ENCODE measurements at regions not wholly inside any gene's neighbourhood (a gene's known extent, or its start where the extent isn't known, plus 50 kb on each side); places are given as distances from the start of the nearest gene placed in this dataset.

- H3K4me3 ChIP-seq = no peak overlapping the region
- peaks cover 3% of the 10 kb centered on the region; the same call in 1 of the 2 replicates for H3K4me1 ChIP-seq
- H3K9ac ChIP-seq = no peak overlapping the region
- H3K27me3 ChIP-seq = no peaks in the 10 kb centered on the region
- H3K4me2 ChIP-seq = no peak overlapping the region
- H3K27ac ChIP-seq = no peak overlapping the region
- H3K36me3 ChIP-seq = no peaks in the 10 kb centered on the region
- no peaks in the 10 kb centered on the region for H4K20me1 ChIP-seq
- no peak for TF ChIP-seq Cebpa-rat (IDR thresholded peaks at IDR 0.05)
- H3K9me3 ChIP-seq = no peaks in the 10 kb centered on the region
Measured at GRCh38 chr4:174133551-174133950, 149.9 kb downstream of the FBXO8 start.

GRCh38 chr4:174131901-174132300 is 151.6 kb downstream of the FBXO8 start:
- no peaks in the 10 kb centered on the region for H4K20me1 ChIP-seq
- H3K27ac ChIP-seq = no peak overlapping the region
- peaks cover 5% of the 10 kb centered on the region; the same call in 1 of the 2 replicates for H3K4me1 ChIP-seq
- H3K27me3 ChIP-seq = no peaks in the 10 kb centered on the region
- H3K9ac ChIP-seq = no peak overlapping the region
- H3K36me3 ChIP-seq = no peaks in the 10 kb centered on the region
- no peak overlapping the region for H3K4me3 ChIP-seq
- H3K4me2 ChIP-seq = no peak overlapping the region
- no peak for TF ChIP-seq Cebpa-rat (IDR thresholded peaks at IDR 0.05)
- H3K9me3 ChIP-seq = no peaks in the 10 kb centered on the region

GRCh38 chr4:174122705-174123104 is 160.8 kb downstream of the FBXO8 start:
- Histone ChIP-seq H3K4me1 (no peaks in the 10 kb centered on the region), H3K4me3 (no peak overlapping the region), H3K27ac (no peak overlapping the region), H3K9me3 (no peaks in the 10 kb centered on the region), H3K27me3 (no peaks in the 10 kb centered on the region), H3K36me3 (no peaks in the 10 kb centered on the region), H3K4me2 (no peak overlapping the region), H4K20me1 (no peaks in the 10 kb centered on the region), H3K9ac (no peak overlapping the region)
- TF ChIP-seq Cebpa-rat (IDR thresholded peaks at IDR 0.05) = no peak

- Histone ChIP-seq H4K20me1 (no peaks in the 10 kb centered on the region), H3K27me3 (no peaks in the 10 kb centered on the region), H3K9me3 (no peaks in the 10 kb centered on the region), H3K27ac (no peak overlapping the region), H3K4me2 (no peak overlapping the region), H3K36me3 (no peaks in the 10 kb centered on the region), H3K4me3 (no peak overlapping the region), H3K4me1 (no peaks in the 10 kb centered on the region), H3K9ac (no peak overlapping the region)
- TF ChIP-seq Cebpa-rat (IDR thresholded peaks at IDR 0.05) = no peak
Measured at GRCh38 chr4:174120446-174121295, 162.8 kb downstream of the FBXO8 start.

GRCh38 chr4:174119830-174120229 is 163.6 kb downstream of the FBXO8 start:
- H3K4me1 ChIP-seq = no peaks in the 10 kb centered on the region
- no peaks in the 10 kb centered on the region for H3K36me3 ChIP-seq
- no peak overlapping the region for H3K4me3 ChIP-seq
- H4K20me1 ChIP-seq = no peaks in the 10 kb centered on the region
- no peak overlapping the region for H3K27ac ChIP-seq
- TF ChIP-seq Cebpa-rat (IDR thresholded peaks at IDR 0.05) = no peak
- no peaks in the 10 kb centered on the region for H3K9me3 ChIP-seq
- no peak overlapping the region for H3K4me2 ChIP-seq
- H3K27me3 ChIP-seq = no peaks in the 10 kb centered on the region
- H3K9ac ChIP-seq = no peak overlapping the region

GRCh38 chr4:174119051-174119450 is 164.4 kb downstream of the FBXO8 start:
- Histone ChIP-seq H3K27me3 (no peaks in the 10 kb centered on the region), H3K4me1 (no peaks in the 10 kb centered on the region)
- no peak for TF ChIP-seq Cebpa-rat (IDR thresholded peaks at IDR 0.05)

GRCh38 chr4:174118171-174118570 is 165.3 kb downstream of the FBXO8 start:
- no peaks in the 10 kb centered on the region for H4K20me1 ChIP-seq
- H3K27me3 ChIP-seq = no peaks in the 10 kb centered on the region
- no peaks in the 10 kb centered on the region for H3K4me1 ChIP-seq
- H3K27ac ChIP-seq = no peak overlapping the region
- no peak overlapping the region for H3K9ac ChIP-seq
- H3K4me2 ChIP-seq = no peak overlapping the region
- H3K9me3 ChIP-seq = no peaks in the 10 kb centered on the region
- TF ChIP-seq Cebpa-rat (IDR thresholded peaks at IDR 0.05) = no peak
- H3K4me3 ChIP-seq = no peak overlapping the region
- H3K36me3 ChIP-seq = no peaks in the 10 kb centered on the region

More at GRCh38 chr4:174119051-174119450, 164.4 kb downstream of the FBXO8 start:
- H3K9ac ChIP-seq = no peak overlapping the region
- H3K4me3 ChIP-seq = no peak overlapping the region
- H3K9me3 ChIP-seq = no peaks in the 10 kb centered on the region
- H4K20me1 ChIP-seq = no peaks in the 10 kb centered on the region
- H3K4me2 ChIP-seq = no peak overlapping the region
- H3K27ac ChIP-seq = no peak overlapping the region
- no peaks in the 10 kb centered on the region for H3K36me3 ChIP-seq

- no peaks in the 10 kb centered on the region for H3K9me3 ChIP-seq
- no peak overlapping the region for H3K27ac ChIP-seq
- no peak overlapping the region for H3K4me3 ChIP-seq
- no peak overlapping the region for H3K4me2 ChIP-seq
- TF ChIP-seq Cebpa-rat (IDR thresholded peaks at IDR 0.05) = no peak
- no peak overlapping the region for H3K9ac ChIP-seq
- H3K4me1 ChIP-seq = no peaks in the 10 kb centered on the region
- H3K27me3 ChIP-seq = no peaks in the 10 kb centered on the region
- no peaks in the 10 kb centered on the region for H3K36me3 ChIP-seq
- H4K20me1 ChIP-seq = no peaks in the 10 kb centered on the region
Measured at GRCh38 chr4:174117445-174117844, 166.0 kb downstream of the FBXO8 start.

GRCh38 chr4:174116021-174116420 is 167.4 kb downstream of the FBXO8 start:
- no peak for TF ChIP-seq Cebpa-rat (IDR thresholded peaks at IDR 0.05)
- Histone ChIP-seq H4K20me1 (no peaks in the 10 kb centered on the region), H3K4me3 (no peak overlapping the region), H3K9me3 (no peaks in the 10 kb centered on the region), H3K4me1 (no peaks in the 10 kb centered on the region), H3K36me3 (no peaks in the 10 kb centered on the region), H3K27ac (no peak overlapping the region), H3K27me3 (no peaks in the 10 kb centered on the region), H3K9ac (no peak overlapping the region), H3K4me2 (no peak overlapping the region)

- H3K4me2 ChIP-seq = no peak overlapping the region
- H3K9me3 ChIP-seq = no peaks in the 10 kb centered on the region
- peaks cover 8% of the 10 kb centered on the region; the same call in 1 of the 2 replicates for H3K4me1 ChIP-seq
- H4K20me1 ChIP-seq = no peaks in the 10 kb centered on the region
- no peaks in the 10 kb centered on the region for H3K27me3 ChIP-seq
- no peak overlapping the region for H3K4me3 ChIP-seq
- H3K27ac ChIP-seq = no peak overlapping the region
- TF ChIP-seq Cebpa-rat (IDR thresholded peaks at IDR 0.05) = no peak
- H3K9ac ChIP-seq = no peak overlapping the region
- no peaks in the 10 kb centered on the region for H3K36me3 ChIP-seq
Measured at GRCh38 chr4:174111422-174111821, 172.0 kb downstream of the FBXO8 start.

All from BLaER1 (cell line).